Vagina (tissue), 2 donors: ENCODE measurements at regions not wholly inside any gene's neighbourhood (a gene's known extent, or its start where the extent isn't known, plus 50 kb on each side); places are given as distances from the start of the nearest gene placed in this dataset.

Experiments
- DNase-seq, 2 donors: peaks; one replicate each; pipeline ENCODE4 v3.0.0-alpha.2; 2017; ENCODE audit errors: extremely low spot score in 2 of 2
- H3K27ac ChIP-seq: fragments of 200-600 bp; sonication (generic); one replicate; pipeline ENCODE4 v1.5.1; 2019
- H3K27me3 ChIP-seq: fragments of 200-600 bp; sonication (generic); one replicate; pipeline ENCODE4 v1.5.1; 2019
- H3K36me3 ChIP-seq, 2 donors: fragments of 200-600 bp; sonication (generic); one replicate each; pipeline ENCODE4 v1.5.1; 2017 to 2019
- H3K4me1 ChIP-seq: fragments of 200-600 bp; sonication (generic); one replicate; pipeline ENCODE4 v1.5.1; 2019
- H3K4me3 ChIP-seq, 2 donors: fragments of 200-600 bp; sonication (generic); 1 replicate in 1 of 2; 2 replicates in 1 of 2; pipeline ENCODE4 v1.5.1; 2016 to 2019
- H3K9me3 ChIP-seq: fragments of 200-600 bp; sonication (generic); one replicate; pipeline ENCODE4 v1.5.1; 2019
- POLR2A ChIP-seq, 2 donors: fragments of 450-650 bp; IDR thresholded peaks; one replicate each; pipeline ENCODE4 v1.6.1; 2017; ENCODE audit warnings: antibody characterized with exemption in 2 of 2, mild to moderate bottlenecking in 2 of 2, moderate library complexity in 2 of 2
- POLR2AphosphoS5 ChIP-seq, 2 donors: sonication (generic); formaldehyde crosslinking; IDR thresholded peaks; one replicate each; pipeline ENCODE4 v1.9.0; 2017; ENCODE audit warnings: antibody characterized with exemption in 2 of 2, mild to moderate bottlenecking in 2 of 2, low read depth in 1 of 2; ENCODE audit not compliant: insufficient read depth in 1 of 2
- intact Hi-C: fragments of 100-400 bp; cut with DNase I; formaldehyde crosslinking; loops from one replicate; pipeline ENCODE4 v1.15.1; 2023
- TF ChIP-seq, protein P1 (sequence below), 3 experiments: fragments of 450-650 bp in 2 of 3; fragments of 200-600 bp in 1 of 3; sonication (generic) in 1 of 3; IDR thresholded peaks; one replicate each; pipeline ENCODE4 v1.5.1; 2017 to 2019; ENCODE audit warnings: antibody characterized with exemption in 3 of 3, mild to moderate bottlenecking in 2 of 3, moderate library complexity in 2 of 3

GRCh38 chr2:66057844-66058243 is 377.1 kb upstream of the MEIS1 start:
- intact Hi-C loops = no loop called here
- Histone ChIP-seq H3K4me1 (no peaks in the 10 kb centered on the region), H3K27me3 (no peaks in the 10 kb centered on the region), H3K27ac (no peak overlapping the region), H3K9me3 (no peaks in the 10 kb centered on the region), H3K36me3 (no peaks in the 10 kb centered on the region), H3K4me3 (no peak overlapping the region)
- DNase-seq = no peak
- TF ChIP-seq POLR2AphosphoS5 (IDR thresholded peaks at IDR 0.05; ENCODE audit: insufficient read depth in 1 of 2, low read depth in 1 of 2) (no peak), POLR2A (IDR thresholded peaks at IDR 0.05) (no peak)
- TF ChIP-seq, protein P1, sequence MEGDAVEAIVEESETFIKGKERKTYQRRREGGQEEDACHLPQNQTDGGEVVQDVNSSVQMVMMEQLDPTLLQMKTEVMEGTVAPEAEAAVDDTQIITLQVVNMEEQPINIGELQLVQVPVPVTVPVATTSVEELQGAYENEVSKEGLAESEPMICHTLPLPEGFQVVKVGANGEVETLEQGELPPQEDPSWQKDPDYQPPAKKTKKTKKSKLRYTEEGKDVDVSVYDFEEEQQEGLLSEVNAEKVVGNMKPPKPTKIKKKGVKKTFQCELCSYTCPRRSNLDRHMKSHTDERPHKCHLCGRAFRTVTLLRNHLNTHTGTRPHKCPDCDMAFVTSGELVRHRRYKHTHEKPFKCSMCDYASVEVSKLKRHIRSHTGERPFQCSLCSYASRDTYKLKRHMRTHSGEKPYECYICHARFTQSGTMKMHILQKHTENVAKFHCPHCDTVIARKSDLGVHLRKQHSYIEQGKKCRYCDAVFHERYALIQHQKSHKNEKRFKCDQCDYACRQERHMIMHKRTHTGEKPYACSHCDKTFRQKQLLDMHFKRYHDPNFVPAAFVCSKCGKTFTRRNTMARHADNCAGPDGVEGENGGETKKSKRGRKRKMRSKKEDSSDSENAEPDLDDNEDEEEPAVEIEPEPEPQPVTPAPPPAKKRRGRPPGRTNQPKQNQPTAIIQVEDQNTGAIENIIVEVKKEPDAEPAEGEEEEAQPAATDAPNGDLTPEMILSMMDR (IDR thresholded peaks at IDR 0.05) = no peak

GRCh38 chr2:66050392-66050791 is 384.5 kb upstream of the MEIS1 start:
- no peaks in the 10 kb centered on the region for H3K9me3 ChIP-seq
- H3K27ac ChIP-seq = no peak overlapping the region
- intact Hi-C loops = no loop called here
- no peaks in the 10 kb centered on the region for H3K27me3 ChIP-seq
- no peak for DNase-seq
- H3K4me1 ChIP-seq = no peaks in the 10 kb centered on the region
- no peaks in the 10 kb centered on the region for H3K36me3 ChIP-seq
- no peak overlapping the region for H3K4me3 ChIP-seq
- TF ChIP-seq POLR2AphosphoS5 (IDR thresholded peaks at IDR 0.05; ENCODE audit: insufficient read depth in 1 of 2, low read depth in 1 of 2) (no peak), POLR2A (IDR thresholded peaks at IDR 0.05) (no peak)
- TF ChIP-seq, protein P1 (IDR thresholded peaks at IDR 0.05) = no peak

DNA sequence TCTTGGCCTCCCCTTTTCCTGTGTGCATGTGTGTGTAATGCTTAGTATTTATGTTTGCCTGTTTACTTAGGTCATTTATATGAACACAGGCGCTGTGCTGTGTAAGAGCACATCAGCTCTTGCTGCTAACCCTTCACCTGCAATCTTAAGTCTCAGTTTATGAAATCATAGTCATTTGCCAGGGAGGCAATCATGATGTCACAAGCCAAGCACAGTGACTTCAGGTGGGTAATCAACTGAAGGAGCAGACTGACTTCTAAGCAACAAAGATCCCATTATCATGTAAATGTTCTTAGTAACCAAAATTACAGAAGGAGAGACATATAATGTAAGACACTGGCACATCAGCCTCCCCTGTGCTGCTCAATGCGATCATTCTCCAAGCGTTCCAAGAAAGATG is 386.3 kb upstream of the MEIS1 start:
- no peak for DNase-seq
- Histone ChIP-seq H3K27me3 (no peaks in the 10 kb centered on the region), H3K36me3 (no peaks in the 10 kb centered on the region), H3K9me3 (no peaks in the 10 kb centered on the region), H3K27ac (no peak overlapping the region), H3K4me1 (no peaks in the 10 kb centered on the region), H3K4me3 (no peak overlapping the region)
- TF ChIP-seq, protein P1 (IDR thresholded peaks at IDR 0.05) = no peak
- TF ChIP-seq POLR2AphosphoS5 (IDR thresholded peaks at IDR 0.05; ENCODE audit: insufficient read depth in 1 of 2, low read depth in 1 of 2) (no peak), POLR2A (IDR thresholded peaks at IDR 0.05) (no peak)
- intact Hi-C loops = no loop called here

- H3K27ac ChIP-seq = no peak overlapping the region
- no peak for DNase-seq
These were observed 392.8 kb upstream of the MEIS1 start for GRCh38 chr2:66041902-66042657.

GRCh38 chr2:66036948-66037347 is 398.0 kb upstream of the MEIS1 start:
- no peaks in the 10 kb centered on the region for H3K4me1 ChIP-seq
- H3K27me3 ChIP-seq = no peaks in the 10 kb centered on the region
- H3K9me3 ChIP-seq = no peaks in the 10 kb centered on the region
- H3K27ac ChIP-seq = no peak overlapping the region
- intact Hi-C loops = no loop called here
- TF ChIP-seq, protein P1 (IDR thresholded peaks at IDR 0.05) = no peak
- TF ChIP-seq POLR2AphosphoS5 (IDR thresholded peaks at IDR 0.05; ENCODE audit: insufficient read depth in 1 of 2, low read depth in 1 of 2) (no peak), POLR2A (IDR thresholded peaks at IDR 0.05) (no peak)
- H3K4me3 ChIP-seq = no peak overlapping the region
- DNase-seq = no peak
- H3K36me3 ChIP-seq = no peaks in the 10 kb centered on the region

More at GRCh38 chr2:66041902-66042657, 392.8 kb upstream of the MEIS1 start:
- Histone ChIP-seq H3K4me1 (no peaks in the 10 kb centered on the region), H3K36me3 (no peaks in the 10 kb centered on the region), H3K9me3 (no peaks in the 10 kb centered on the region), H3K4me3 (no peak overlapping the region), H3K27me3 (no peaks in the 10 kb centered on the region)
- intact Hi-C loops = no loop called here
- TF ChIP-seq POLR2AphosphoS5 (IDR thresholded peaks at IDR 0.05; ENCODE audit: insufficient read depth in 1 of 2, low read depth in 1 of 2) (no peak), POLR2A (IDR thresholded peaks at IDR 0.05) (no peak)
- TF ChIP-seq, protein P1 (IDR thresholded peaks at IDR 0.05) = no peak
